ENCODE measurements at regions not wholly inside any gene's neighbourhood (a gene's known extent, or its start where the extent isn't known, plus 50 kb on each side); places are given as distances from the start of the nearest gene placed in this dataset.

DNA sequence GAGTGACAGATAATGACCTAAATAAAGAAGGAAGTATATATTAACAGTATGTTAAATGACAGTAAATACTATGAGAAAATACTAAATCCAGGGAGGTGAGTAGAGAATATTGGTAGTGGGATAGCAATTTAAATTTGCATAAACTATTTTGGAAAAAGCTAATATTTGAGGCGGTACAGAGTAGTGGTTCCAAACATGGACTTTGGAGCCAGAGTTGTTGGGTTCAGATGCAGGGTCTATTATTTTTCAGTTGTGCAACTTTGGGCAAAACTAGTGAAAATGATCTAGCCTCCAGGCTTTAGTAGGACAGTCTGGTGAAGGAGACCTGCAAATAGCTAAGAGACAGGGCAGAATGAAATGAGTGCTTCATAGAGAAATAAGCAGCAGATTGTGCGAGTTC, 84.8 kb upstream of the SOX3 start:
- Histone ChIP-seq H3K9ac (ENCODE audit: low read length) (no peak overlapping the region), H3F3A (ENCODE audit: insufficient read depth) (no peaks in the 10 kb centered on the region), H3K36me3 (ENCODE audit: low read length) (no peaks in the 10 kb centered on the region), H3K9me3 (ENCODE audit: insufficient read depth, low read length) (no peaks in the 10 kb centered on the region), H3K27ac (ENCODE audit: low read depth, low read length) (no peak overlapping the region), H3K79me2 (ENCODE audit: insufficient read depth, low read length) (no peaks in the 10 kb centered on the region), H4K20me1 (ENCODE audit: low read depth, low read length) (no peaks in the 10 kb centered on the region), H3K27me3 (ENCODE audit: low read length) (no peaks in the 10 kb centered on the region), H3K4me3 (ENCODE audit: insufficient read depth, low read length, poor library complexity, severe bottlenecking) (no peak overlapping the region), H2AFZ (ENCODE audit: low read depth, low read length, severe bottlenecking) (no peak overlapping the region), H3K9me2 (replicated peaks; ENCODE audit: insufficient read depth, low read length) (no peaks in the 10 kb centered on the region), H3K4me2 (ENCODE audit: low read depth, low read length, poor library complexity, severe bottlenecking) (no peak overlapping the region)
- TF ChIP-seq EZH2phosphoT487 (conservative IDR thresholded peaks at IDR 0.05; ENCODE audit: low read length) = no peak
- TF ChIP-seq, protein P1, sequence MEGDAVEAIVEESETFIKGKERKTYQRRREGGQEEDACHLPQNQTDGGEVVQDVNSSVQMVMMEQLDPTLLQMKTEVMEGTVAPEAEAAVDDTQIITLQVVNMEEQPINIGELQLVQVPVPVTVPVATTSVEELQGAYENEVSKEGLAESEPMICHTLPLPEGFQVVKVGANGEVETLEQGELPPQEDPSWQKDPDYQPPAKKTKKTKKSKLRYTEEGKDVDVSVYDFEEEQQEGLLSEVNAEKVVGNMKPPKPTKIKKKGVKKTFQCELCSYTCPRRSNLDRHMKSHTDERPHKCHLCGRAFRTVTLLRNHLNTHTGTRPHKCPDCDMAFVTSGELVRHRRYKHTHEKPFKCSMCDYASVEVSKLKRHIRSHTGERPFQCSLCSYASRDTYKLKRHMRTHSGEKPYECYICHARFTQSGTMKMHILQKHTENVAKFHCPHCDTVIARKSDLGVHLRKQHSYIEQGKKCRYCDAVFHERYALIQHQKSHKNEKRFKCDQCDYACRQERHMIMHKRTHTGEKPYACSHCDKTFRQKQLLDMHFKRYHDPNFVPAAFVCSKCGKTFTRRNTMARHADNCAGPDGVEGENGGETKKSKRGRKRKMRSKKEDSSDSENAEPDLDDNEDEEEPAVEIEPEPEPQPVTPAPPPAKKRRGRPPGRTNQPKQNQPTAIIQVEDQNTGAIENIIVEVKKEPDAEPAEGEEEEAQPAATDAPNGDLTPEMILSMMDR (IDR thresholded peaks at IDR 0.05; ENCODE audit: insufficient read depth, low read length, poor library complexity, severe bottlenecking) = no peak

DNA sequence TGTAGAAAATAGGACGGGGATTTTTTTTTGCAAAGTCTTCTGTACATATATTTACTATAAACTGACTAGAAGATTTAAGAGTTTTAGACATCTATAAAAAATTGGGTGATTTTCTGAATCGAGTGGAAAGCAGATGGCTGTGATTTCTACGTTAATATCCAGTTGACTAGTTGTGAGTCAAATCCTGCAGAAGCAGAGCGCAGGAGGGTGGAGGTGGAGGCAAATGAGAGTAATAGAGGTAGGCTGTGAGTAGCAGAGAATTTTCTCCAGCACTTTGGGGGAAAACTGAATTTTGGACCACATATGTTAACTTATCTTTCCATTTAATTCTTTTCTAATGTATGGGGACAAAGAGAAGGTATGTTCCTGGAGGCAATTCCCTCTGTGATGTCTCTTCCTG, 82.1 kb upstream of the SOX3 start:
- no peak overlapping the region for H2AFZ ChIP-seq (ENCODE audit: low read depth, low read length, severe bottlenecking)
- H3K27me3 ChIP-seq (ENCODE audit: low read length) = no peaks in the 10 kb centered on the region
- no peak for TF ChIP-seq EZH2phosphoT487 (conservative IDR thresholded peaks at IDR 0.05; ENCODE audit: low read length)
- TF ChIP-seq, protein P1 (IDR thresholded peaks at IDR 0.05; ENCODE audit: insufficient read depth, low read length, poor library complexity, severe bottlenecking) = no peak
- no peak overlapping the region for H3K27ac ChIP-seq (ENCODE audit: low read depth, low read length)
- no peaks in the 10 kb centered on the region for H3K36me3 ChIP-seq (ENCODE audit: low read length)
- H3K9ac ChIP-seq (ENCODE audit: low read length) = no peak overlapping the region
- no peak overlapping the region for H3K4me3 ChIP-seq (ENCODE audit: insufficient read depth, low read length, poor library complexity, severe bottlenecking)
- H4K20me1 ChIP-seq (ENCODE audit: low read depth, low read length) = no peaks in the 10 kb centered on the region
- no peaks in the 10 kb centered on the region for H3K79me2 ChIP-seq (ENCODE audit: insufficient read depth, low read length)
- no peaks in the 10 kb centered on the region for H3K9me3 ChIP-seq (ENCODE audit: insufficient read depth, low read length)
- no peaks in the 10 kb centered on the region for H3K9me2 ChIP-seq (replicated peaks; ENCODE audit: insufficient read depth, low read length)
- no peaks in the 10 kb centered on the region for H3F3A ChIP-seq (ENCODE audit: insufficient read depth)
- no peak overlapping the region for H3K4me2 ChIP-seq (ENCODE audit: low read depth, low read length, poor library complexity, severe bottlenecking)

DNA sequence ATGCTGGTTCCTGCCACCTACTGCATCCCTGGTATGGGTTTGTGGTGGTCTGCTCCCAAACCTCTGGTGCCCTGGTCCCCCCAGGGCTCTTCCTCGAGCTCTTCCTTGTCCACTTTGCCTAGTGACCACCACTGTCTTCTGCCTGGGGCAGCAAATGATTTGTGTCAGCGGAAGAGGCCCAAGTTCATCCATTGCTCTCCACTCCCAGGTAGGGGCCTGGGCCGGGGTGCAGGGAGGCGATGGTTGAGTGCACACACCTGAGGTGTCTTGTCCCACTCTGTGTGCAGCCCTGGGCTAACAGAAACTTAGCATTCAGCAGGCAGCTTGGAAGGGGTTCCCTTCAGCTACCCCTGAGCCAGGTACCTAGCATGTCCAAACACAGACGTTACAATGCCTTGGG, 75.6 kb upstream of the SOX3 start:
- H3K9me2 ChIP-seq (replicated peaks; ENCODE audit: insufficient read depth, low read length) = no peaks in the 10 kb centered on the region
- no peaks in the 10 kb centered on the region for H3F3A ChIP-seq (ENCODE audit: insufficient read depth)
- no peaks in the 10 kb centered on the region for H3K36me3 ChIP-seq (ENCODE audit: low read length)
- H3K27me3 ChIP-seq (ENCODE audit: low read length) = no peaks in the 10 kb centered on the region
- H3K79me2 ChIP-seq (ENCODE audit: insufficient read depth, low read length) = no peaks in the 10 kb centered on the region
- no peaks in the 10 kb centered on the region for H3K9me3 ChIP-seq (ENCODE audit: insufficient read depth, low read length)
- TF ChIP-seq, protein P1 (IDR thresholded peaks at IDR 0.05; ENCODE audit: insufficient read depth, low read length, poor library complexity, severe bottlenecking) = no peak
- TF ChIP-seq EZH2phosphoT487 (conservative IDR thresholded peaks at IDR 0.05; ENCODE audit: low read length) = no peak
- no peak overlapping the region for H3K9ac ChIP-seq (ENCODE audit: low read length)
- no peak overlapping the region for H3K4me2 ChIP-seq (ENCODE audit: low read depth, low read length, poor library complexity, severe bottlenecking)
- no peak overlapping the region for H3K4me3 ChIP-seq (ENCODE audit: insufficient read depth, low read length, poor library complexity, severe bottlenecking)
- H4K20me1 ChIP-seq (ENCODE audit: low read depth, low read length) = no peaks in the 10 kb centered on the region
- no peak overlapping the region for H3K27ac ChIP-seq (ENCODE audit: low read depth, low read length)
- H2AFZ ChIP-seq (ENCODE audit: low read depth, low read length, severe bottlenecking) = no peak overlapping the region

DNA sequence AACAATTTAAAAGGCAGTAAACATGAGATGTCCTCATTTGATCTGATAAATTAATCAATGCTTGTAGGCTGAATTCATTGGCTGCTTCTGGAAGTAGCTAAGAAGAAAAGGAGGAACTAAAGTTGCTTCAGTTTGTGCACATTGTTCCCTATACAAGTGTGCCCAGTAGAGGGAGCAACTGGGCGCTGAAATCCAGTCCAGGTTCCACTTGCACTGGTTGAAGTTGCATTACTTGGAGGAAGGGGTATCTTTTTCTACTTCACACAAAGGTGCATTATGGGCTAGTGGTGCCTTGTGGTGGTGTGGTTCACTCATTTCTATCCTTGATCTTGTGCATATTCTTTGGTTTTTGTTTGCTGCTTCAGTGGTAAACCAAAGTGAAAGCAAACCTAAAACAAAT, 67.9 kb upstream of the SOX3 start:
- Histone ChIP-seq H3K4me2 (ENCODE audit: low read depth, low read length, poor library complexity, severe bottlenecking) (no peak overlapping the region), H4K20me1 (ENCODE audit: low read depth, low read length) (no peaks in the 10 kb centered on the region), H3K9ac (ENCODE audit: low read length) (no peak overlapping the region), H3K4me3 (ENCODE audit: insufficient read depth, low read length, poor library complexity, severe bottlenecking) (no peak overlapping the region), H3K79me2 (ENCODE audit: insufficient read depth, low read length) (no peaks in the 10 kb centered on the region), H3K9me2 (replicated peaks; ENCODE audit: insufficient read depth, low read length) (no peaks in the 10 kb centered on the region), H3K9me3 (ENCODE audit: insufficient read depth, low read length) (no peaks in the 10 kb centered on the region), H3K36me3 (ENCODE audit: low read length) (no peaks in the 10 kb centered on the region), H3F3A (ENCODE audit: insufficient read depth) (no peaks in the 10 kb centered on the region), H3K27ac (ENCODE audit: low read depth, low read length) (no peak overlapping the region), H2AFZ (ENCODE audit: low read depth, low read length, severe bottlenecking) (no peak overlapping the region), H3K27me3 (ENCODE audit: low read length) (no peaks in the 10 kb centered on the region)
- TF ChIP-seq, protein P1 (IDR thresholded peaks at IDR 0.05; ENCODE audit: insufficient read depth, low read length, poor library complexity, severe bottlenecking) = peak; percentile 44
- no peak for TF ChIP-seq EZH2phosphoT487 (conservative IDR thresholded peaks at IDR 0.05; ENCODE audit: low read length)
